A673 (cell line): ENCODE measurements at regions not wholly inside any gene's neighbourhood (a gene's known extent, or its start where the extent isn't known, plus 50 kb on each side); places are given as distances from the start of the nearest gene placed in this dataset.

ENCODE experiments used
- BruUV-seq: library from RNA; stranded (reverse); fragments of 400-500 nt; replicated peaks from 2 replicates; lab custom pipeline; 2021; lab: Mats Ljungman, UMichigan
- CTCF ChIA-PET: fragments of 300-600 bp; sonication (Branson Sonifier 250); formaldehyde crosslinking; loops from one replicate; lab custom pipeline; 2022; ENCODE audit warnings: antibody characterized with exemption; lab: Charles Lee
- POLR2A ChIA-PET: fragments of 300-600 bp; sonication (Branson Sonifier 250); formaldehyde crosslinking; loops from one replicate; lab custom pipeline; 2022; ENCODE audit warnings: antibody characterized with exemption; ENCODE audit not compliant: low non-redundant PET; lab: Charles Lee
- DNase-seq: peaks from one replicate; pipeline ENCODE4 v3.0.0-alpha.2; 2015; ENCODE audit warnings: low spot score
- H3K27ac ChIP-seq: fragments of 200-600 bp; sonication (generic); 2 replicates; pipeline ENCODE4 v1.5.1; 2016; ENCODE audit warnings: mixed run types, low read depth, mild to moderate bottlenecking, mixed read lengths, antibody characterized with exemption, low read length; ENCODE audit not compliant: poor library complexity, severe bottlenecking
- H3K27me3 ChIP-seq: fragments of 200-600 bp; sonication (generic); replicated peaks from 2 replicates; pipeline ENCODE4 v1.6.1; 2017; ENCODE audit warnings: mixed run types, low read depth, mild to moderate bottlenecking, mixed read lengths, antibody characterized with exemption, low read length; ENCODE audit not compliant: insufficient read depth, poor library complexity
- H3K36me3 ChIP-seq: fragments of 200-600 bp; sonication (generic); 2 replicates; pipeline ENCODE4 v1.6.1; 2016; ENCODE audit warnings: mixed run types, mild to moderate bottlenecking, mixed read lengths, antibody characterized with exemption, low read length; ENCODE audit not compliant: insufficient read depth, poor library complexity, severe bottlenecking
- H3K4me1 ChIP-seq: fragments of 200-600 bp; sonication (generic); 2 replicates; pipeline ENCODE4 v1.6.1; 2017; ENCODE audit warnings: mixed run types, mild to moderate bottlenecking, mixed read lengths, antibody characterized with exemption, low read length; ENCODE audit not compliant: insufficient read depth, poor library complexity, severe bottlenecking
- H3K4me3 ChIP-seq: fragments of 200-600 bp; sonication (generic); 2 replicates; pipeline ENCODE4 v1.5.1; 2016; ENCODE audit warnings: low read depth, mixed run types, mild to moderate bottlenecking, mixed read lengths, low read length; ENCODE audit not compliant: poor library complexity, severe bottlenecking
- H3K9me3 ChIP-seq: fragments of 200-600 bp; sonication (generic); 2 replicates; pipeline ENCODE4 v1.6.1; 2016; ENCODE audit warnings: mixed run types, low read depth, mild to moderate bottlenecking, mixed read lengths, antibody characterized with exemption, low read length; ENCODE audit not compliant: poor library complexity, severe bottlenecking
- CTCF ChIP-seq: fragments of 300-800, 200-600 bp; sonication (generic); conservative IDR thresholded peaks from 2 replicates; pipeline ENCODE4 v1.5.1; 2017; ENCODE audit warnings: low read depth, mild to moderate bottlenecking, antibody characterized with exemption, low read length, moderate library complexity, mixed read lengths
- EZH2 ChIP-seq: fragments of 200-600 bp; sonication (generic); IDR thresholded peaks from 2 replicates; pipeline ENCODE4 v1.6.1; 2017; ENCODE audit warnings: borderline replicate concordance, low read depth, mild to moderate bottlenecking, mixed read lengths, antibody characterized with exemption, low read length; ENCODE audit not compliant: poor library complexity, severe bottlenecking
- intact Hi-C: fragments of 100-400 bp; cut with micrococcal nuclease; formaldehyde crosslinking; loops from one replicate; pipeline ENCODE4 v1.10.0; 2022; ENCODE audit not compliant: unreplicated experiment

DNA sequence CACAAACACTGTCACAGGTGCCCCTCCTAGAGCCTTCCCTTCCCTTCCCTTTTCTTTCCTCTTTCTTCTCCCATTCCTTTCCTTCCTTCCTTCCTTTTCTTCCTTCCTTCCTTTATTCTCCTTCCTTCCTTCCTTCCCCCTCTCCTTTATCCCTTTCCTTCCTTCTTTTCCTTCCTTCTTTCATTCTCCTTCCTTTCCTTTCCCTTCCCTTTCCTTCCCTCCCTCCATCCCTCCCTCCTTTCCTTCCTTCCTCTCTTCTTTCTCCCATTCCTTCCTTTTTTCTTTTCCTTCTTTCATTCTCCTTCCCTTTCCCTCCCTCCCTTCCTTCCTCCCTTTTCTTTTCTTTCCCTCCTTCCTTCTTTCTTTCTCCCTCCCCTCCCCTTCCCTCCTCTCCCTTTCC, 170.0 kb downstream of the ENGASE start:
- ChIA-PET CTCF (no interaction called here), POLR2A (no interaction called here)
- H3K9me3 ChIP-seq, result no peaks in the 10 kb centered on the region
- no peak overlapping the region for H3K27ac ChIP-seq
- BruUV-seq, result no TSS peak
- H3K4me1 ChIP-seq, result no peaks in the 10 kb centered on the region
- no peaks in the 10 kb centered on the region for H3K36me3 ChIP-seq
- no peak for DNase-seq
- H3K4me3 ChIP-seq, result no peak overlapping the region
- peaks cover 78% of the 10 kb centered on the region for H3K27me3 ChIP-seq
- intact Hi-C loops, result no loop called here
- TF ChIP-seq EZH2, result no peak
- TF ChIP-seq CTCF, result no peak

DNA sequence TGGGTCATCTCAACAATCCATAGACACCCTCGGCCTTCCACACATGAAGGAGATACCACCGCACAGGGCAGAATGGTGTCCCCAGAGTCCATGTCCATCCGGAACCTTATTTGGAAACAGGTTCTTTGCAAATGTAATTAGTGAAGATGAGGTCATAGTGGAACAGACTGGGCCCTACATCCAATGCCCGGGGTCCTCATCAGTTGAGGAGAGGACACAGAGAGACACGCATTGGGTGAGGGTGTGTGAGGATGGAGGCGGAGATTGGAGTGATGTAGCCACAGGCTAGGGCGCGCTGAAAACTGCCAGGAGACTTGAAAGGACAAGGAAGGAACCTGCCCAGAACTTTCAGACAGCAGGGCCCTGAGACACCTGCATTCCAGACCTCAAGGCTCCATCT, 169.4 kb downstream of the ENGASE start:
- TF ChIP-seq CTCF (no peak), EZH2 (no peak)
- no peaks in the 10 kb centered on the region for H3K36me3 ChIP-seq
- H3K4me1 ChIP-seq, result no peaks in the 10 kb centered on the region
- POLR2A ChIA-PET, result no interaction called here
- no peak for DNase-seq
- H3K4me3 ChIP-seq, result no peak overlapping the region
- peaks cover 78% of the 10 kb centered on the region for H3K27me3 ChIP-seq
- no peaks in the 10 kb centered on the region for H3K9me3 ChIP-seq
- CTCF ChIA-PET, result no interaction called here
- intact Hi-C loops, result no loop called here
- no peak overlapping the region for H3K27ac ChIP-seq
- no TSS peak for BruUV-seq

GRCh38 chr17:79243603-79243990, 169.0 kb downstream of the ENGASE start:
- ChIA-PET POLR2A (no interaction called here), CTCF (no interaction called here)
- no peaks in the 10 kb centered on the region for H3K9me3 ChIP-seq
- TF ChIP-seq CTCF (no peak), EZH2 (no peak)
- no TSS peak for BruUV-seq
- H3K27ac ChIP-seq, result no peak overlapping the region
- no peaks in the 10 kb centered on the region for H3K4me1 ChIP-seq
- DNase-seq, result no peak
- H3K4me3 ChIP-seq, result no peak overlapping the region
- no peaks in the 10 kb centered on the region for H3K36me3 ChIP-seq
- H3K27me3 ChIP-seq, result peaks cover 78% of the 10 kb centered on the region
- intact Hi-C loops, result no loop called here
